GM19023 (cell line): ENCODE measurements at regions not wholly inside any gene's neighbourhood (a gene's known extent, or its start where the extent isn't known, plus 50 kb on each side); places are given as distances from the start of the nearest gene placed in this dataset.
"Not testable (repeated sequence)": the region's sequence is repeated elsewhere in the genome, so short reads cannot be mapped to it uniquely, and the experiment has no call there.

Experiments used
- ATAC-seq: cut with Tn5 transposase; IDR thresholded peaks from one replicate; pipeline ENCODE4 v1.9.1; 2021; ENCODE audit warnings: mild to moderate bottlenecking, moderate library complexity; ENCODE audit not compliant: unreplicated experiment

DNA sequence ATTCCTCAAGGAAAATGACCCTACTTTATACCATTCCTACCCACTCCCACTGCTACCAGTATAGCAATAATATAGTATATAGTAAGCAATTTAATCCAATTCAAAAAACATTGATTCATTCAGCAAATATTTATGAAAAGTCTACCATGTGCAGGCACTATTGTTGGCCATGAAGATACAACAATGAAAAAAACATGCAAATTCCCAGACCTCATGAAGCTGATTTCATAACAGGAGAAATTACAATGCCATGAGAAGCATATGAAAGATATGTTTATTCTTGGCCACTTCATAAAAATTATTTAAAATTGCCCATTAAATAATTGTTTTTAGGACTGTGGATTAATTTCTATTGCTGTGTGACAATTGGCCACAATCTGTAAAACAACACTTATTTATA lies 315.8 kb upstream of the COL8A1 start:
- ATAC-seq = no peak

DNA sequence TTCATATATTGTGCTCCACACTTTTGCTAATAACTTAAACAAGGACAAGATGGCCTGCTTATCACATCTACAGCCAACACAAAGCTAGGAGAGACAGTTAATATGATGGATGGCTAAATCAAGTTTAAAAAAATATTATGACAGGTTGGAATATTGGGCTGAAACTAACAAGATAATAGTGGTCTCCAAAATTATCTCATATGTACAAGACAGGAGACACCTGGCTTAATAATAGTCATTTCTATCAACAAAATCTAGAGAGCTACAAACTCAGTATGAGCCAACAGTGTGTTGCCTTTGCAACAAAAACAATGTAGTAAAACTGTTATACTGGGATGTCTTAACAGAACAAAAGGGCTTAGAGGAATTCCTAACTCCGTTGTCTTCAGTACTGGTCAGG lies 317.1 kb upstream of the COL8A1 start:
- ATAC-seq = no peak

- ATAC-seq = no peak
Observed at GRCh38 chr3:99319961-99320360, 318.4 kb upstream of the COL8A1 start.

DNA sequence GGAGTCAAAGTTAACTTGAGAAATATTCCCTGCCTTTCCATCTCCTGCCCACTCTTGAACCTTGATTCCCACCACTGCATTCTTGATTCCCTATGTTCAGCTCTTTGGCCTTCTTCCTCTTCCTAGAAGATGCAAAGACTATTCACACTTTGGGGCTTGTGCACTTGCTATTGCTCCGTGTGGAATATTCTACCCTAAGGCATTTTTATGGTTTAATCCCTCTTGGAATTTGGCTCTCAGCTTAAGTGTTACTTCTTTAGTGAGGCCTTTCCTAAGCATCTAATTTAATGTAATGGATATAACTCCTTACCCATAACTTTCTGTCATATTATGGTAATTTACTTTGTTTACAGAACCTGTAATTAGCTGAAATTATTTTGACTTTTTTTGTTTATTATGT lies 318.9 kb upstream of the COL8A1 start:
- ATAC-seq = no peak

DNA sequence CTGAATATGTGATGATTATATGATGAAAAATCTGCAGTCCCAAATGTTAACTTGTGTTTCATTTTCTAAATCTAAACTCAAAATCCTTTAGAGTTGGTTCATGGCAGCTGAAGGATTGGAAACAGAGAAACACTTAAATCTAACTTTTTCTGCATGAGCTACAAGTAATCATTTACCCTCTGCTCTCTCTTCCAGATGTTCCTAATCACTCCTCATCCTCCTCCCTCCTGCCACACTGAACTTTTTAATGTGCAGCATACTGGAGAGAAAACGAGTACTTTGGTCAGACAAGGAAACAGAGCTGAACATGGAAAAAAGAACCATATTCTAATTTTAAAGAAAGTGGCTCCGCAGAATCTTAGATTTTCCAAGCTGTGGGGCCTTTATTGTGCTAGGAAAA lies 321.2 kb upstream of the COL8A1 start:
- ATAC-seq = no peak

DNA sequence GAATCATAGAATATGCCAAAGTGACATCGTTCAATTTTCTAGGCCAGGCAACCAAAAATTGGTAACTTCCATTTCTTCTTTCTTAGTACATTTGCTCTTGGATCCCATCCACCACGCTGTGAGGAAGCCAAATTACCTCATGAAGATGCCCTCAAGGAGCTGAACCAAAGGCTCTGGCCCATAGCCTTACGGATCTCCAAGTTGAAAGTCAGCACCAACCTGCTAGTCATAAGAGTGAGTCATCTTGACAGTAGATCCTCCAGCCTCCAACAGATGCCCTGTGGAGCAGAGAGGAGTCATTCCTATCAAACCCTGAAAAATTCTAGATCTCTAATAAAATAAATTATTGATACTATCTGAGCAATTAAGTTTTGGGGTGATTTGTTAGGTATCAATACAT lies 322.5 kb upstream of the COL8A1 start:
- no peak for ATAC-seq

GRCh38 chr3:99313485-99313884 lies 324.9 kb upstream of the COL8A1 start:
- no peak for ATAC-seq

GRCh38 chr3:99298661-99299060 lies 339.7 kb upstream of the COL8A1 start:
- no peak for ATAC-seq

- ATAC-seq = no peak
Observed at GRCh38 chr3:99295836-99296235, 342.6 kb upstream of the COL8A1 start.

GRCh38 chr3:99294092-99294491 lies 344.3 kb upstream of the COL8A1 start:
- ATAC-seq = not testable (repeated sequence)

- no peak for ATAC-seq
Observed at GRCh38 chr3:99287876-99288275, 350.5 kb upstream of the COL8A1 start.

DNA sequence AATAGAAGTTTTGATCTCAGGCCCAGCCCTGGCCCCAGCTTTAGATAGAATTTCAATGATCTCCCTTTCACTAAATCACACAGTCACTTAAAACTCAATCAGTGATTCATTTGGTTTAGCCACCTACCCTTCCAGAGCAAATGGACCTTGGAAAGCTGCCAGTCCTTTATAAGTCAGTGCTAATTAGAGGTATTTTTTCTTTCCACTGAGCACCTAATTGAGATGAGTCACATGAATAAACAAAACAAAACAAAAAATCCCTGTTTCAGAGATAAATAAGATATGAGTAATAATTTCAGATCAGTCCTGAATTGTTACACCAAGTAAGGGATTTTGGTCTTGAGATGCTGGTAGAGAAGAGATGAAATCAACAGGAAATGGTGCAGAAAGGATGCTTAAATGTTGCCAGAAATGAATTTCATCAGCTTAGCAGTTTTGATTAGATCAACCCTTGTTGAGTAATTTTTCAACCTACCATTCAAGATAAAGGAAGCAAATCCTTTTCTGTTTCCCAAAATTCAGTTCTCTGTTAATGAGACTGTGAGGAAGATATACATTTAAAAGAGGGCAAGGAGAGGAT lies 352.0 kb upstream of the COL8A1 start:
- ATAC-seq = no peak

GRCh38 chr3:99269606-99270351 lies 368.3 kb upstream of the DCBLD2 start:
- no peak for ATAC-seq

- no peak for ATAC-seq
Observed at GRCh38 chr3:99256788-99257187, 355.3 kb upstream of the DCBLD2 start.

- no peak for ATAC-seq
Observed at GRCh38 chr3:99253963-99254355, 352.5 kb upstream of the DCBLD2 start.

DNA sequence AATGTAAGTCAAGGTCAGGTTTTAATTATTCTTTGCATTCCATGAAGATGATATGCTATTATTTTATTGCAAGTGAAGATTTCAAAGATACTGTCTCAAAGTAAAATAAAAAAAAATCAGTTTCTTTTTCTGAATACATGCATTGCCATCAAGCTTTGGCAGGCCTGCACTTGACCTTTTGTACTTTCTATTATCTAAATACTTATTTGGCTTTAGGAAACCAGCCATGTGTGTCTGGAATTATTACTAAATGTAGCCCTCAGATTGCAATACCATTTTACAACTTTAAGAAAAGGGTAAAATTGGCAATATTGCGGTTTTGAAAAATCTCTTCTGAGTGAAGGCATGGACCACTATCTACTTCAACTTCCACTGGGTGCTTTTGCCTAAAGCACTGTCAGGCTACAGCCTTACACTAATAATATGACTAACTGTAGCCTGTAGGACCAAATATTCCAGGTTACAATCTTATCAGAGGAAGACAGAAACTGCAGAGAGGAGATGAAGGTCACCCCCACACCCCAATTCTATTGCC lies 349.4 kb upstream of the DCBLD2 start:
- ATAC-seq = no peak

DNA sequence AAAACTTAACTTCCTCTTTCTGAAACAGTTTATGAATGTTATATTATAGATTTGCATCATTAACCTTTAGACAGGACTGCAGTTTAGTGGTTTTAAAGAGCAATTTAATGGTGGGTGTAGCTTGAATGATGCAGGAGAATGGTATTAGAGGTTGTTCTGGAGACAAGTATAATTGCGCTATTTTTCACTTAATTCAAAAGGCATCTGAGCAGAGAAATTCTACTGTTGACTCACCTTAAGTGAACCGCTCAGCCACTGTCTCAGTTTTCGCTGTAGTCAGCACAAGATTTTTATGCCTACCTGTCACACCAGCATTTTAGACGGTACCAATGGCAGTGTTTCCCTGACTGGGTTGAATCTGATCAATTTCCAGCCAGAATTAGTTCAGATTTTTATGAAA lies 348.8 kb upstream of the DCBLD2 start:
- ATAC-seq = no peak

DNA sequence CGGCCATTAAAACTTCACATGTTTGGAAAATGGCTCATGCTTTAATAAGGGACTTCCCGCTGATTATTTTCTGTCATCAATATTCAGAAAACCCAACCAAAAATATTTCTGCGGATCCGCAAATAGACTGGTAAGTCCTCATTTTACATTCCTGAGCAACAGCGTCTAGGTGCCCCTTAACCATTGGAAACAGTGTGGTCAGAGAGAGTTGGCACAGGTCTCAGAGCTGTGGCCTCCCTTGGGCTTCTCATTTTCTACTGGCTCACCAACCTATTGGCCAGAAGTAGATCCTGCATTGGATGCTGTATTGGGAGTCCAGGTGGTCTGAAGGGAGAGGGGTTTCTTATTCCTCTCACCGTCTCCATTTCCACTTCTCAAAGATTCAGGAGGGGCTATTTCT lies 348.1 kb upstream of the DCBLD2 start:
- ATAC-seq = no peak

DNA sequence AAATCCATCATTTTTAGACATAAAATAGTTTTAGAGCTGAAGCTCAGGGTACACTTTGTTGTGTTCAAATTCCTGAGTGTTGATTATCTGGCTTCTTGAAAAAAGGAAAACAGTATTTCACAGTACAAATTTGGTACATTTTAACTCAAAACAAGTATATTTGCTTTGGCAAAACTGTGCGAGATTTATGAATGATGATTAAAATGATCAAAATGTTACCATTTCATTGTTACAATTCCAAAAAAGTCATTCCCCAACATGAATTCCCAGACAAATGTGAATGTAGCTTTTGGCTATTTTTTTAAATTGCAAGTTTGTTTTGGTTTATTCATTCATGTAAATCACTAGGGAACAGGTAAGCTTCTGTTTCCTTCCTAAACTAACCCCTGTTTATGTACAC lies 347.4 kb upstream of the DCBLD2 start:
- no peak for ATAC-seq

GRCh38 chr3:99248130-99248529 lies 346.6 kb upstream of the DCBLD2 start:
- no peak for ATAC-seq

DNA sequence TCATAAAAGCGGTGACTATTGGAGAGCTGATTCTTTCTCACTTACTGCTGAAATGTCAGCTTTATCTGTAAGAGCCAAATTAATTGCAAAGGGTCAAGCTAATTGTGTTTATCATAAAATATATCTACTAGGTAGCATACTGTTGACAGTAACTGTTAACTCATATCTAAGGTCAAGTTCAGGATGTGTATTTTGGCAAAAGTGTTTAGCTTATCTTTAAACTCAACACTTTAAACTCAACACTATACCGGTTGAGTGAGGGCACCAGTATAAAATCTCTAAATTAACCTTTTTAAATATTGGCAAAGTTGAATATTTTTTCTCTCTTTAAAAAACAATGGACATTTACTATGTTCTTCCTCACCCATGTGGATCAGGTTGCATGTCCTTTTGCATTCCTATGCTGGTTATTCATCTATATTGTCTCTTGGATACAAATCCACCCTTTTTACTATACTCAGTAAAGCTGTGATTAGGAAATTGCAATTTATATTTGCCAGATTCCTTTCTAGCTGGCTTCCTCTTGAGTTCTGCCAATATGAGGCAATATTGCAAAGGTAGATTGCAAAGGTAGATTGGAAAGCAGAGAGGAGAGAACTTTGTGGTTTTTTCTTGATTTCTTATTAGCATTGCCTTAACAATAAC lies 344.6 kb upstream of the DCBLD2 start:
- no peak for ATAC-seq

GRCh38 chr3:99242271-99242670 lies 340.8 kb upstream of the DCBLD2 start:
- ATAC-seq = no peak
